HUES48 (cell line): ENCODE measurements at regions not wholly inside any gene's neighbourhood (a gene's known extent, or its start where the extent isn't known, plus 50 kb on each side); places are given as distances from the start of the nearest gene placed in this dataset.

ENCODE experiments used
- H3K27ac ChIP-seq: one replicate; pipeline ENCODE4 v1.7.0; 2013; ENCODE audit warnings: low read depth, low read length, inconsistent platforms
- H3K27me3 ChIP-seq: 2 replicates; pipeline ENCODE4 v1.6.1; 2013; ENCODE audit warnings: mild to moderate bottlenecking, low read length; ENCODE audit not compliant: control insufficient read depth, insufficient read depth
- H3K36me3 ChIP-seq: 2 replicates; pipeline ENCODE4 v1.6.1; 2013; ENCODE audit warnings: low read length; ENCODE audit not compliant: control insufficient read depth, insufficient read depth
- H3K4me1 ChIP-seq: 2 replicates; pipeline ENCODE4 v1.6.1; 2013; ENCODE audit warnings: mild to moderate bottlenecking, low read length; ENCODE audit not compliant: control insufficient read depth, insufficient read depth
- H3K4me3 ChIP-seq: 2 replicates; pipeline ENCODE4 v1.5.1; 2013; ENCODE audit warnings: mild to moderate bottlenecking, low read depth, low read length
- H3K9ac ChIP-seq: 2 replicates; pipeline ENCODE4 v1.6.1; 2013; ENCODE audit warnings: mild to moderate bottlenecking, low read depth, low read length, moderate library complexity
- H3K9me3 ChIP-seq: 2 replicates; pipeline ENCODE4 v1.6.1; 2013; ENCODE audit warnings: low read length; ENCODE audit not compliant: control insufficient read depth, insufficient read depth

GRCh38 chr1:60870269-60870865 is 212.0 kb upstream of the NFIA start:
- Histone ChIP-seq H3K4me3 (no peak overlapping the region), H3K9me3 (no peaks in the 10 kb centered on the region), H3K36me3 (no peaks in the 10 kb centered on the region), H3K27me3 (no peaks in the 10 kb centered on the region), H3K27ac (no peak overlapping the region), H3K9ac (no peak overlapping the region), H3K4me1 (peaks cover 27% of the 10 kb centered on the region)

GRCh38 chr1:60868901-60869663 is 213.3 kb upstream of the NFIA start:
- H3K9me3 ChIP-seq, result no peaks in the 10 kb centered on the region
- no peak overlapping the region for H3K4me3 ChIP-seq
- H3K27me3 ChIP-seq, result 0 out of 2 replicates have a peak, but pooled peaks cover 2% of the 10 kb centered on the region
- peaks cover 31% of the 10 kb centered on the region for H3K4me1 ChIP-seq
- no peak overlapping the region for H3K27ac ChIP-seq
- no peak overlapping the region for H3K9ac ChIP-seq
- H3K36me3 ChIP-seq, result no peaks in the 10 kb centered on the region

- Histone ChIP-seq H3K9ac (no peak overlapping the region), H3K36me3 (no peaks in the 10 kb centered on the region), H3K27ac (no peak overlapping the region), H3K27me3 (0 out of 2 replicates have a peak, but pooled peaks cover 2% of the 10 kb centered on the region), H3K4me3 (no peak overlapping the region), H3K9me3 (no peaks in the 10 kb centered on the region), H3K4me1 (peaks cover 35% of the 10 kb centered on the region)
Observed at GRCh38 chr1:60867782-60868181, 214.6 kb upstream of the NFIA start.

- Histone ChIP-seq H3K36me3 (no peaks in the 10 kb centered on the region), H3K9me3 (no peaks in the 10 kb centered on the region), H3K9ac (no peak overlapping the region), H3K4me3 (no peak overlapping the region), H3K4me1 (peaks cover 43% of the 10 kb centered on the region), H3K27me3 (0 out of 2 replicates have a peak, but pooled peaks cover 2% of the 10 kb centered on the region), H3K27ac (no peak overlapping the region)
Observed at GRCh38 chr1:60866917-60867531, 215.3 kb upstream of the NFIA start.

- no peaks in the 10 kb centered on the region for H3K9me3 ChIP-seq
- H3K4me3 ChIP-seq, result no peak overlapping the region
- H3K27ac ChIP-seq, result no peak overlapping the region
- peaks cover 49% of the 10 kb centered on the region for H3K4me1 ChIP-seq
- no peaks in the 10 kb centered on the region for H3K36me3 ChIP-seq
- no peak overlapping the region for H3K9ac ChIP-seq
- H3K27me3 ChIP-seq, result 0 out of 2 replicates have a peak, but pooled peaks cover 2% of the 10 kb centered on the region
Observed at GRCh38 chr1:60866226-60866900, 216.0 kb upstream of the NFIA start.

- Histone ChIP-seq H3K27ac (no peak overlapping the region), H3K9ac (no peak overlapping the region), H3K27me3 (0 out of 2 replicates have a peak, but pooled peaks cover 2% of the 10 kb centered on the region), H3K36me3 (no peaks in the 10 kb centered on the region), H3K4me1 (peaks cover 38% of the 10 kb centered on the region), H3K9me3 (no peaks in the 10 kb centered on the region), H3K4me3 (no peak overlapping the region)
Observed at GRCh38 chr1:60865166-60865565, 217.2 kb upstream of the NFIA start.

GRCh38 chr1:60864722-60865121 is 217.6 kb upstream of the NFIA start:
- Histone ChIP-seq H3K36me3 (no peaks in the 10 kb centered on the region), H3K4me1 (peaks cover 37% of the 10 kb centered on the region), H3K27ac (no peak overlapping the region), H3K4me3 (no peak overlapping the region), H3K9me3 (no peaks in the 10 kb centered on the region), H3K9ac (no peak overlapping the region), H3K27me3 (0 out of 2 replicates have a peak, but pooled peaks cover 2% of the 10 kb centered on the region)

- Histone ChIP-seq H3K9ac (no peak overlapping the region), H3K4me3 (no peak overlapping the region), H3K36me3 (no peaks in the 10 kb centered on the region), H3K4me1 (peaks cover 32% of the 10 kb centered on the region), H3K9me3 (no peaks in the 10 kb centered on the region), H3K27me3 (0 out of 2 replicates have a peak, but pooled peaks cover 2% of the 10 kb centered on the region), H3K27ac (no peak overlapping the region)
Observed at GRCh38 chr1:60863131-60863530, 219.2 kb upstream of the NFIA start.

GRCh38 chr1:60861961-60862567 is 220.3 kb upstream of the NFIA start:
- Histone ChIP-seq H3K27me3 (0 out of 2 replicates have a peak, but pooled peaks cover 2% of the 10 kb centered on the region), H3K9ac (no peak overlapping the region), H3K4me1 (peaks cover 24% of the 10 kb centered on the region), H3K27ac (no peak overlapping the region), H3K4me3 (no peak overlapping the region), H3K9me3 (no peaks in the 10 kb centered on the region), H3K36me3 (no peaks in the 10 kb centered on the region)

GRCh38 chr1:60859111-60859510 is 223.2 kb upstream of the NFIA start:
- Histone ChIP-seq H3K9me3 (no peaks in the 10 kb centered on the region), H3K4me3 (no peak overlapping the region), H3K27me3 (no peaks in the 10 kb centered on the region), H3K27ac (no peak overlapping the region), H3K36me3 (no peaks in the 10 kb centered on the region), H3K9ac (no peak overlapping the region), H3K4me1 (peaks cover 20% of the 10 kb centered on the region)
